NCI-H1694 treated with DMSO at 0.1 percent for 48 hours (cell line): ENCODE measurements at regions not wholly inside any gene's neighbourhood (a gene's known extent, or its start where the extent isn't known, plus 50 kb on each side); places are given as distances from the start of the nearest gene placed in this dataset.

Source experiments
- DNase-seq: peaks from one replicate; lab custom pipeline; 2025; lab: John Stamatoyannopoulos, UW

GRCh38 chr9:106324591-106325280 is 538.2 kb upstream of the ZNF462 start:
- DNase-seq, result no peak

DNA sequence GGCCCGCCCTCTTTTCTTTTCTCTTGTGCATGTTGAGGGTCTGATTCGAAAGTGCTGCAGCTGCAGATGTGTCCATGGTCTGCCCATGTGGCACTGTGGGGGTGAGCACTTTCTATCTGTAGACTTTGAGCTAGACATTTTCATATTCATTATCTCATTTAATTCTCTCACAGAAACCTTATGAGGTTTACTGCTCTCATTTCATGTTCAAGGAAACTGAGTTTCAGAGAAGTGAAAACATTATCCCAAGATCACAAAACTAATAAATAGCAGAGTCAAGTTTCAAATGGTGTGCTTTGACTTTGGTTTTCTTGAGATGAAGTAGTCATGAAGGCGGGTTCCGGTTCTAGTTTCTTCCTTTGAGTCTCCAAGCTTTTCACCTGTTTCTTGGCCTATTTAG is 536.5 kb upstream of the ZNF462 start:
- DNase-seq, result no peak

- DNase-seq, result no peak
These were observed 529.5 kb upstream of the ZNF462 start for GRCh38 chr9:106333481-106333880.

- DNase-seq, result no peak
These were observed 528.9 kb upstream of the ZNF462 start for GRCh38 chr9:106334081-106334480.

DNA sequence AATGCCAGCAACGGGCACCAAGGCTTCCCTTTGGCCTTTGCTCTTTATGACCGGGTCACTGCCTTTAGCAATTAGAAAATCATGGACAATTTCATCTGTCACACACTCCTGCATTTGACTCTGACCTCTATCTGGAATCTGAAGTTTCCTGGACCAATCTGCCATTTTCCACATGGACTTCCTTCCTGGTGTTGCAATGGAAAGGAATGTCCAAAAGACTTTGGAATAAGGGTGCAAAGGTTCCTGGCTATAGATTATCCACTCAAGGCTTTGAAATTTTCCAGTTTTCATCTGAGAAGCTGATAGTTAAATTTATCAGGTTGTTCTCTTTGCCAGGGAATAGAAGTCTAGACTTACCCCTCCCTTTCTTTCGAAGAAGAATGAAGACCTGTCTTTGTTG is 523.1 kb upstream of the ZNF462 start:
- DNase-seq, result no peak

GRCh38 chr9:106350777-106351176 is 512.2 kb upstream of the ZNF462 start:
- no peak for DNase-seq

DNA sequence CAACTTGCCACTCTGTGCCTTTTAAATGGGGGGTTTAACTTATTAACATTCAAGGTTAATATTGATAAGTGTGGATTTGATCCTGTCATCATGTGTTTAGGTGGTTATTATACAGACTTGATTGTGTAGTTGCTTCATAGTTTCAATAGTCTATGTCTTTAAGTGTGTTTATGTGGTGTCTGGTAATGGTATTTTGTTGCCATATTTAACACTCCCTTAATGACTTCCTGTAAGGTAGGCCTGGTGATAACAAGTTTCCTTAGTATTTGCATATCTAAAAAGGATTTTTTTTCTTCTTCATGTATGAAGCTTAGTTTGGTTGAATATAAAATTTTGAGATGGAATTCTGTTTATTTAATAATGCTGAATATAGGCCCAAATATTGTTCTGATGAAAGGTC is 506.0 kb upstream of the ZNF462 start:
- DNase-seq, result no peak

GRCh38 chr9:106358331-106358730 is 504.6 kb upstream of the ZNF462 start:
- no peak for DNase-seq

DNA sequence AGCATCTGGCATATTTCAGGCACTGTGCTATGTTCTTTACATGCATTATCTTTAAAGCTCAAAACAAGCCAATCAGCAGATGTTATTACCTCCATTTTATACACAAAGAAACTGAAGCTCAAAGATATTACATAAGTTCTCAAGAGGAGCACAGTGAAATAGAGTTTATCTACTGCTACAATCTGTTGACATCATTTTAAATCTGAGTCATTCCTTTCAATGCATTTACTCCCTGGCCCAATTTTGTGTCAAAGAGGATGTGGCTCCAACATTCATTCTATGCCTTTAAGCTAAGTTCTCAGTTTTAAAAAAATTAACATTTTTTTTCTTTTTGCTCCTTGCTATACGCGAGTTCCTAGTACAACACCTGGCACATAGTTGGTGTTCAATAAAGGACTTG is 486.3 kb upstream of the ZNF462 start:
- no peak for DNase-seq

DNA sequence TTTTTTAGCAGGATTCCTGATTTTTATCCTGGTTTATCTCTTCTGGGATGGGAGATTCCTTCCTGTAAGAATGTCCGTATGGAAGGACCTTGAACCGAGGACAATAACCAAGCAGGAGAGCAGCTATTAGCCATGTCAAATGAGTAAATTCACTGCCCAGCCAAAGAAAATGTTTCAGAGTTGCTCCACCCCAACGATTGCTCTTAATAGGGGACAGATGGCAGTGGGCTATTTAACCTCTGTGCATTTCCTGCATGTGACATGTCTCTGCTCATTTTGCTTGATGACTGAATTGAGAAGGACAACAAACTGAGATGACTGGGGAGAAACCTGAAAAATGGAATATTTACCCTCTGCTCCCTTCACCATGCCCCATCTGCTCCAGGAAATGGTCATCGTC is 479.9 kb upstream of the ZNF462 start:
- DNase-seq, result no peak

- no peak for DNase-seq
These were observed 475.0 kb upstream of the ZNF462 start for GRCh38 chr9:106387965-106388364.

GRCh38 chr9:106393226-106393625 is 469.7 kb upstream of the ZNF462 start:
- no peak for DNase-seq

- DNase-seq, result no peak
These were observed 462.8 kb upstream of the ZNF462 start for GRCh38 chr9:106400170-106400569.

DNA sequence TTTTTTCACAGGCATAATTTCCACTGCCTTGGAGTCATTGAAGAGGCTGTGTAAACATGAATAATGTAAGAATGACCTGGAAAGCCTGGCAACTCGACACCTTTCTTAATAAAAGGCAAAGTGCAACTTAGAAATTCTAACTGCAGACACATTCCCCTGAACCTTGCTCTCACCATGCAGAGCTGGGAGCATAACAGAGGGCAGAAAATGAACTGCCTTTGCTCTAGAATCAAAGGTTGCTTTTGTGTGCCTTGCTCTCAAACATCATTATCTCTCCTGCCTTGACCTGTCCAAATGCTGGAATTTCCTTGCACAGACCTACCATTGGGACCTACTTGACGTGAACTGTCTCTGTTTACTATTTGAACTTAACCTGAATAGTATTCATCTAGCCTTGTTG is 462.0 kb upstream of the ZNF462 start:
- DNase-seq, result no peak

DNA sequence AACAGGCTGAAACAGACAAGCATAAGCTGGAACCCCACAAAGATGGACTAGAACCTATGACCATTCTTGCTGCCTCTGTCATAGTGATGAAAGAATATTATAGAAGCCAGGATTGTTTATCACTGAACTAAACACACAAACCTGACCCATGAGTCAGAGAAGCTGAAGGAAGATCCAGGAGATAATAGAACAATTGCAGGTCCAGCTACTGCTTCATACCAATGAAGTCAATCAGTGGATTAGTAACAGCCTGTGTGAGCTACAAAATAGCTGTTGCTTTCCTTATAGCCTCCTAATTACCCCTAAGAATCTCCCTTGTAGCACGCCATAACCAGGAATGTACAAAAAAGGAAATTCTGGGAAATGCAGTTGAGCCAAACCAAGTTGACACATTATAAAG is 459.9 kb upstream of the ZNF462 start:
- no peak for DNase-seq

GRCh38 chr9:106404137-106404536 is 458.8 kb upstream of the ZNF462 start:
- DNase-seq, result no peak

DNA sequence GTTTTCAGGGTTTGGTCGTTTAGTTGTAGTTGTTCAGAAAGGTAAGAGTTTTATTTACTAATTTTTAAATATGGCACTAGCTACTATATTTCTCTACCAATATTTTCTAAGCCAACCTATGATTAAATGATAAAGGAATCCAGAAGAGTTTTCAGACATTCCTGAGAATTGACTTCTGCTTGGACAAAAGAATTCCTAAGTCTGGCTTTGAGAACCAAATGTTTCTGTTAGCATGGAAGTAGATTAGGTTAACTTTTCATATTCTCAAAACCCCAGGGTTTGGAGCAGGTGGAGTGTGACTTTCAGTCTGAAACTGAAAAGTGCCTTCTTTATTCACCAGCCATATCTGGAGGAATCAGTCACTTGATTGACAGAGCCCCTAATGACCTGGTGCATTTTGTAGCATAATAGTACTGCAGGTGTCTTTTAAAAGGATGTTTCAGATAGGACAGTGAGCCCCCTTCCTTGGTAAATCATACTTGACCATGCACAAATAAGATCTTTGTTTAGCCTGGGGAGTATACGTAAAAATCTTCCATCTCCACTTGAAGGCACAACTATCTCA is 457.0 kb upstream of the ZNF462 start:
- DNase-seq, result no peak

GRCh38 chr9:106414042-106414441 is 448.9 kb upstream of the ZNF462 start:
- DNase-seq, result no peak

DNA sequence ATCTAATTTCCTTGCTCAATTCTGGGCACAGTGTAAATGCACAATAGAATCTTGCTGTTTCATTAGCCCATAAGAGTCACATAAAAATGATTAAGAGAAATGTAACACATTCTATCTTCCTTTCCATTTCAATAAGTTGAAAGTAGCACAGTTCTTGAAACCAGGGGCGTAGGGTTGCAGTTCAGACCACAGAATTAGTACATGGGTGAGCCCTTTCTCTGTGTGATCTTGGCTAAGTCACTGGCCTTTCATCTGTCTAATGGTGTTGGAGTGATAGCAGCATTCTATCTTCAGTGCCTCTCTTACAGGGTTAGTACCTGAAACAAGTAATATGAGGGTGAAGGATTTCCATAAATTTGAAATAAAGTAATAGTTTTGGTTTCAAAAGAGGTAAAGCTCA is 445.3 kb upstream of the ZNF462 start:
- no peak for DNase-seq

DNA sequence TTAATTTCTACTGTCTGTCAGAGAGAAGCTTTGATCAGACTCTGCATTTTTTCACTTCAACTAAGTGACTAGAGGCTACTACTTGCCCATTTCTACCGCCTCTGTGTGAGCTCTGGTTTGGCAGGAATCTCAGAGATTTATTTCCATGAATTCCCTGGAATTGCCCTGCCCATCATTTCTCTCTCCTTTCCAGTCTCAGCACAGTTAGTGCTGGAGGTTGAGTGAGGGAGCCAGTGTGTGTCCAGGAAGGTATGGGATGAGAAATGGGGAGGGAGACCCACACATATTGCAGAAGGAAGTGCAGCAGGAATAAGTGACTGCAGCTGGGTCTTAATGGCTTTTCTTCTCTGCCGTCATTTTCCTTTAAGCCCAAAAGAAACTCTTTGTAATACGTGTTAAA is 443.1 kb upstream of the ZNF462 start:
- DNase-seq, result no peak

GRCh38 chr9:106420511-106420944 is 442.4 kb upstream of the ZNF462 start:
- DNase-seq, result no peak

DNA sequence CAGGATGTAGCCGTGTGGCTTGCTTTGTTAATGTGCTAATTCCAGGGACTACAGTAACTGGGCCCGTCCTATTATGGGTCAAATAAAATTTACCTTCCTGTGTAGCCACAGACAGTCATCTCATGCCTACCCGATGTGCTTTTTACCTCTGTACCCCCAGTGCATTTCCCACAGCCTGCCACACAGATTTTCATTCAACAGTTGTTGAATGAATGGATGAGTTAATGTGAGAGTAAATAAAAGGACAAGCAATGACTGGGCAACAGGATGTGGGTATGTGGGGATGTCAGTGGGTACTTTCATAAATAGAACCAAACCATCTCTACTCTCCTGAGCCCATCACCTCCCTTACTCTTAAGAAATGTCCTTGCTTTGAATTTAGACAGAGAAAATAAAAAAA is 441.2 kb upstream of the ZNF462 start:
- no peak for DNase-seq

DNA sequence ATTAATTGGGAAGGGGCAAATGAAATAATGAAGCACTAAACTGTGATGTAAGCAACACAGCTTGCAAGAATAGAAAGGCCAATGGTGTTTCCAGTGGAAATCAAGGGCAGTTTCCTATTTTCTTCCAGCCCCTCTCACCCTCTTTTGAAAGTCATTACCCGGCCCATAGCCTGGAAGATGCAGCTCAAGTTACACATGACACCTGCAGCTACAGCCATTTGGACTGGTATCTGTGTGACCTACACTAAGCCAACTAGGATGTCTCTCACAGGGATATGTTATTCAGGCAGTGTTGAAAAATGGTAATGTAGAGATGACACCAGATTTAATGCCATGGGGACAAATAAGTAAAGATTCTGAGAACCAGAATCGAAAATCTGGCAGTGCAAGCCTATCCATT is 439.4 kb upstream of the ZNF462 start:
- DNase-seq, result no peak

GRCh38 chr9:106432631-106433030 is 430.3 kb upstream of the ZNF462 start:
- no peak for DNase-seq
